ENCODE measurements at regions not wholly inside any gene's neighbourhood (a gene's known extent, or its start where the extent isn't known, plus 50 kb on each side); places are given as distances from the start of the nearest gene placed in this dataset.

DNA sequence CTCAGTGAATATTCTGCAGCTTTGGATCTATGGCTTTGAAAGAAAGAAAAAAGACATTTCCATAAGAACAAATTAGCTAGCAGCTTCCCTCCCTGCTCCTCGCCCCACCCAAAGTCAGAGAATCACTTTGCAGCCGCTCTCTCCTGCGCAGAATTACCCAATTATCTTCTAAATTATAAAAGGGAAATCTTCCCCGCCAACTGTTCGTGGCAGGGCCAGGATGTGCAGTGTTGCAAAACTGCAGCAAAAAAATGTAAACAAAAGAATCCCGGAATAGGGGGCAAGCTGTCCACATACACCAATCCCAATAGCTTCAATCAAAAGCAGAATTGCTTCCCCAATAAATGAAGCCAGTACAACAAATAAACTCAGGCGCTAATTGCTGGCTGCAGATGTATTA lies 510.6 kb downstream of the RBFOX1 start:
- Histone ChIP-seq H3K27me3 (replicated peaks in 1 of 4; ENCODE audit: control insufficient read depth in 3 of 4, extremely low read depth in 1 of 4, insufficient read depth in 3 of 4, low read length in 3 of 4) (no peaks in the 10 kb centered on the region), H2BK20ac (ENCODE audit: low read length) (no peak overlapping the region), H3K4ac (replicated peaks; ENCODE audit: insufficient read length, low read depth, low read length) (no peak overlapping the region), H3K36me3 (ENCODE audit: control insufficient read depth in 2 of 4, insufficient read depth in 4 of 4, low read length in 3 of 4) (no peaks in the 10 kb centered on the region), H3K14ac (ENCODE audit: insufficient read length) (no peak overlapping the region), H4K20me1 (replicated peaks in 1 of 2; ENCODE audit: control insufficient read depth in 1 of 2, insufficient read depth in 2 of 2, low read length in 2 of 2) (no peaks in the 10 kb centered on the region), H3K9ac (replicated peaks in 1 of 4; ENCODE audit: extremely low read depth in 1 of 4, low read depth in 3 of 4, low read length in 3 of 4) (no peak overlapping the region), H2BK5ac (ENCODE audit: low read depth, low read length) (no peak overlapping the region), H3K79me2 (ENCODE audit: control insufficient read depth in 1 of 2, insufficient read depth in 2 of 2, low read length in 2 of 2) (no peaks in the 10 kb centered on the region), H3K4me3 (ENCODE audit: extremely low read depth in 1 of 4, insufficient read depth in 2 of 4, low read depth in 3 of 4, low read length in 4 of 4) (no peak overlapping the region), H2BK12ac (ENCODE audit: low read depth, low read length) (no peak overlapping the region), H2AFZ (ENCODE audit: low read length) (no peak overlapping the region), H3K79me1 (ENCODE audit: low read depth, low read length) (no peaks in the 10 kb centered on the region), H2AK5ac (ENCODE audit: low read depth, low read length) (no peak overlapping the region), H4K8ac (ENCODE audit: extremely low read depth, insufficient read depth, low read length) (no peak overlapping the region), H3K23me2 (ENCODE audit: low read depth, low read length) (no peaks in the 10 kb centered on the region), H3K18ac (ENCODE audit: extremely low read depth, low read length) (no peak overlapping the region), H2BK15ac (ENCODE audit: low read length) (no peak overlapping the region), H4K91ac (replicated peaks; ENCODE audit: insufficient read length, low read length) (no peak overlapping the region), H3K56ac (replicated peaks; ENCODE audit: insufficient read length, low read depth, low read length) (no peak overlapping the region), H3K4me2 (ENCODE audit: insufficient read depth in 1 of 2, low read depth in 2 of 2, low read length in 2 of 2) (no peak overlapping the region; a peak in 1 of 4 replicates), H3K23ac (ENCODE audit: insufficient read length) (no peak overlapping the region), H4K5ac (ENCODE audit: insufficient read length, low read depth, low read length) (no peak overlapping the region), H3K9me3 (ENCODE audit: insufficient read depth in 2 of 2, low read depth in 1 of 2, low read length in 1 of 2) (no peaks in the 10 kb centered on the region), H3K4me1 (replicated peaks in 1 of 4; ENCODE audit: control insufficient read depth in 3 of 4, insufficient read depth in 4 of 4, low read length in 3 of 4) (peaks cover 0 to 3% (median 3%) of the 10 kb centered on the region in 4 experiments; a peak in 3 of 7 replicates), H2BK120ac (replicated peaks; ENCODE audit: low read depth, low read length) (no peak overlapping the region), H3K27ac (ENCODE audit: low read depth, low read length) (no peak overlapping the region)
- CTCF ChIA-PET (ENCODE audit: partially characterized antibody), result interaction anchor here (0.6 kb wide), 1 partner anchor 871 kb away, joined by 3 read pairs; no protein-coding TSS in a partner anchor
- 82% methylated on average over 7 of the region's 7 CpGs; no CpG with 5 or more reads in 1 of the 2 experiments for WGBS, 2 experiments (ENCODE audit: extremely low coverage in 1 of 2, insufficient coverage in 1 of 2, insufficient read length in 1 of 2, insufficient replicate concordance in 2 of 2, low coverage in 1 of 2, low lambda C conversion rate in 2 of 2, missing lambda C conversion rate in 1 of 2)
- no peak for FAIRE-seq
- POLR2A ChIA-PET (ENCODE audit: partially characterized antibody), result no interaction called here
- DNase-seq (ENCODE audit: low read depth in 1 of 2, low spot score in 2 of 2), result no peak
- TF ChIP-seq BCL11A (IDR thresholded peaks at IDR 0.05; ENCODE audit: low read depth in 2 of 2, low read length in 2 of 2), result no peak
- TF ChIP-seq CHD2 (IDR thresholded peaks at IDR 0.05; ENCODE audit: low read length), result no peak
- no peak for TF ChIP-seq HDAC2 (IDR thresholded peaks at IDR 0.05; ENCODE audit: borderline replicate concordance in 1 of 2, low read depth in 2 of 2, low read length in 2 of 2)
- TF ChIP-seq SIX5 (IDR thresholded peaks at IDR 0.05; ENCODE audit: low read depth, low read length), result no peak
- TF ChIP-seq HDAC6 (IDR thresholded peaks at IDR 0.05; ENCODE audit: low read depth, low read length), result no peak
- no peak for TF ChIP-seq ATF2 (IDR thresholded peaks at IDR 0.05; ENCODE audit: low read length)
